ENCODE measurements at regions not wholly inside any gene's neighbourhood (a gene's known extent, or its start where the extent isn't known, plus 50 kb on each side); places are given as distances from the start of the nearest gene placed in this dataset.
"Not testable (repeated sequence)": the region's sequence is repeated elsewhere in the genome, so short reads cannot be mapped to it uniquely, and the experiment has no call there.

DNA sequence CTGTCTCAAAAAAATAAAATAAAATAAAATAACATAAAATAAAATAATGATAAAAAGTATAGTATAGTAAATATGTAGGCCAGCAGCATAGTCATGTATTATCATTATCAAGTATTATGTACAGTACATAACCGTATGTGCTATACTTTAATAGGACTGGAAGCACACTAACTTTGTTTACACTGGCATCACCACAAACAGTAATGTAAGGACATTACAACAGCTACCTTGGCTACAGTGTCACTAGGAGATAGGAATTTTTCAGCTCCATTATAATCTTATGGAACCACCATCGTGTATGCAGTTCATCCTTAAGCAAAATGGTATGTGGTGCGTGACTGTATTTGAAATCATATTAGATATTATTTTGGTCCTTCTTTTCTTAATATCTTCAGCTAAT is 1163.5 kb upstream of the LRRTM3 start:
- DNase-seq, result no peak

DNA sequence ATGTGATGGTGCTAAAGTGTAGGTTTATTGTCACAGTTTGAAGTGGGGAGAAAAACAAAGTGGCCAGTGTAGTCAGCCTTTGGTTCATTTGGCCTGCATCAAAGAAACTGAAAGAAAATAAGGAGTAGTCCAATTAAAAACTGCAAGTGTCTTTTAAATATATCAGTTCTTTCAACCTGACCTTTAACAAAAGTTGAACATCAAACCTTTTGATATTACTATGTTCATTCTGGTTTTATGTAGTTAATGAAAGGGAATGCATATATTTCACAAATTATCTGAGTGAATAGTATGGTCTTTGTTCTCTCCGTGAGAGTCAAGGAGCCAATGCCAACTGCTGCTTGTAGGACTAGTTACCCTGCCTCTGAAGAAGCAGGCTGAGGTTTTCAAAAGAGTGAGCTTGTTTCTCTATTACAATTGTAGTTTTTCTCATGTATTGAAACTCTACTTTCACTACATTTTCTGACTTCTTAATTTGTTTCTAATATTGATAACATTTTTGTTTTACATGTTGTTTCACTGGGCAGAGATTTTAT is 1160.8 kb upstream of the LRRTM3 start:
- DNase-seq, result no peak

DNA sequence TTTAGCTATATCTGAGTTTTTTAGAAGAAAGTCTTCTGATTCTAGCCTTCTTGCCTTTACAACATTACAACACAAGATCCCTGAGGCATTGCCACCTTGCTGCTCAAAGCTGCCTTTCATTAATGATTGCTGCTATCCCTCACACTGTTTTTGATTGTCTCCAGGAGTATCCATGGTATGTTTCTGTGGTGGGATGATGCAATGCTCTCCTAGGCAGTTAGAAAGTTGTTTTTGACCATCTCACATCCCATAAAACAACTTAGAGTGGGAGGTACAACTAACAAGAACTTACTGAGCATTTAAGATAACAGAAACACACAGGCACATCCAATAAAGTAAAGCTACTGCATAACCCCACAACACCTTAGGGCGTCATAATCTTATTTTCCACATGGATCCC is 1156.0 kb upstream of the LRRTM3 start:
- DNase-seq, result no peak

DNA sequence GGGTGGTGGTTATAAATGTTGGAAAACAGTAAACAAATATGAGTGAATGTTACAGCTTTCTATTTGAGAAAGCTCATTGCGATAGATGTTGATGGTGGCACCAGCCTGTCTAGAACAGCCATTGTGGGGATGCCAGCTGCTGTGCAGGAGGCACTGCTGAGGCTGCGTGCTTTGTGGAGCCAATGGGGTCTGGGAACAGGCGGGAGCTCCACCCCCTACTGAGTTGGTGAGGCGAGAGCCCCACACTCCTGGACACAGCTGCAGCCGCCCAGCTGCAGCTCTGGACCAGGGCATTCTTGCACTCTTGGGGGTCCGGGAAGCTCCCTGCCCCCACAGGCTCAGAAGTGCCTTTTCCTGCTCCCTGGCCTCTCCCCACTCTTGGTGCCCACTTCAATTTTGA is 1147.1 kb upstream of the LRRTM3 start:
- DNase-seq, result no peak

DNA sequence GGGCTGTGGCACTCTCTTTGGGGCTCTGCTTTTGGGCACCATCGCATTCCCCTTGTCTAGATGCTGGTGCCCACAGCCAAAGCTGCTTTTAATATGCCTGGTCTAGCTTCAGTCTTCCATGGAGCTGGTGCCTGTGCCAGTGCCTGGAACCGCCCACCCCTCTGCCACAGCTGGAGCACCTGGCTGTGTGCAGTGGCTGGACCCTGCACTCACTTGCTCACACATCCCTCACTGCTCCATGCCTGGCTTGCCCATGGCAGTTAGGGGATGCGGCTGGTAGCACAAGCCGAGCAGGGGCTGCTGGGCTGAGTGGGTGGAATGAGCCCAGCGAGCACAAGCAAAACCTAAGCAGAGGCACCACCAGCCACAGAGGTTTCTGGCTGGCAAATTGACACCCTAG is 1145.9 kb upstream of the LRRTM3 start:
- no peak for DNase-seq

DNA sequence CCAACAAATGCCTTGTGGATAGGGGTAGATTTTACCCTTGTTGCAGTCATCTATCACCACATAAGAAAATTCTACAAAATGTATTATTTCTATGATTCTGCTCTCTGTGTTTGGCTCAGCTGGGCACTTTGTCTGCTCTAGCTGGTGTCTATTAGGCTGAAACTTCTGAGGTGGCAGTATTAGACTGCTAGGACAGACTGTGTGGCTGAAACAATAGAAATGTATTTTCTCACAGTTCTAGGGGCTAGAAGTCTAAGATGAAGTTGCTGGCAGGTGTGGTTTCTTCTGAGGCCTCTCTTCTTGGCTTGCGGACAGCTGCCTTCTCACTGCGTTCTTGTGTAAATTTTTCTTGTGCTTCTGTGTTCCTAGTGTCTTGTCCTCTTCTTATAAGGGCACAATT is 1139.6 kb upstream of the LRRTM3 start:
- no peak for DNase-seq

DNA sequence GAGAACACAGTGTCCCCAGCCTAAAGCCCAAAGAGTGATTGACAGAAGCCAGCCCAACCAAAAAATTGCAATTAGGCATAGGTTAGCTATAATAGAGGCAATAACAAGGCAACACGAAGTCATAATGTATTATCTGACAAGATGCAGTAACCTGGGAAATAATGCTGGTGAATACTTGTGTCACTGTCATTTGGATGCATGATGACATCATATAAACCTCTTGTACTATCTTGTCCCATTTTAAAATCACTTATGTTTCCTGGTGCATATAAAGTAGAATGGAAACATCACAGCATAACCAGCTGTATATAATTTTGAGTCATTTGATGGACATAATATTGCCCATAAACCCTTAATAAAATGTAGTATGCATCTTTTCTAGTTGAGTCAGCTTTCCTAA is 1138.3 kb upstream of the LRRTM3 start:
- no peak for DNase-seq

DNA sequence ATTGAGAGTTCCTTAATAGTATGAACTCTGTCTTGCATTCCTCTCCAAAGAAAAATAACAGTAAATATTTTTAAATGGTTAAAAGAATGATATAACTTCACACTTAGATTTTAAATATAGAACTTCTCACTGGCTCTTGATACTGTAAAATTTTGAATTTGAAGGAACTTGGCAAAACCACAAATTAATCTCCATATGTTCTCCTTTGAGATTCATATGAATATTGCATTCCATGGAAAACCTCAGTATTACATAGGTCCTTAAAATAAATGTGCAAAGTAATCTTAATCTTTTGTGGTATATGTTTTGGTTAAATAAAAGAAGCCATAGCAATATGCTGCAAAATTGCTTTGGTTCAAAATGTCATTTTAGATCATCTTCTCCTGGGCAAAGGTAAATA is 1137.6 kb upstream of the LRRTM3 start:
- DNase-seq, result no peak

DNA sequence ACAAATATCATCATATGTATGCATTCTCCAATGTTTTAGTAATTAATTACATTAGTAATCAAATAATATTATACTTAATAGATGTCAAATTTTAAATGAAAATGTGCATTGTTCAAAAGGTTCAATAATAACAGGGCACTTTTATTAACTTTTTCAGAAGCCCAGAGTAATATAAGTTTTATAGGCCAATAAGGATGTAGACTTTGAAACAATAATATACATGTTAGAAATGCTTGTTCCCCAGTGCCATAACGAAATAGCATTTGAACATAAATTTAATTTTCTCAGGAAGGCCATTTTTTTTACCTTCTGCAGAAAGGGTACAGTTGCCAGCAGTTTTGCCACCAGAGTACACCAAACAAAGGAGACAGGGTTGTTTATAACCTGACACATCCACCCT is 1133.9 kb upstream of the LRRTM3 start:
- DNase-seq, result no peak

DNA sequence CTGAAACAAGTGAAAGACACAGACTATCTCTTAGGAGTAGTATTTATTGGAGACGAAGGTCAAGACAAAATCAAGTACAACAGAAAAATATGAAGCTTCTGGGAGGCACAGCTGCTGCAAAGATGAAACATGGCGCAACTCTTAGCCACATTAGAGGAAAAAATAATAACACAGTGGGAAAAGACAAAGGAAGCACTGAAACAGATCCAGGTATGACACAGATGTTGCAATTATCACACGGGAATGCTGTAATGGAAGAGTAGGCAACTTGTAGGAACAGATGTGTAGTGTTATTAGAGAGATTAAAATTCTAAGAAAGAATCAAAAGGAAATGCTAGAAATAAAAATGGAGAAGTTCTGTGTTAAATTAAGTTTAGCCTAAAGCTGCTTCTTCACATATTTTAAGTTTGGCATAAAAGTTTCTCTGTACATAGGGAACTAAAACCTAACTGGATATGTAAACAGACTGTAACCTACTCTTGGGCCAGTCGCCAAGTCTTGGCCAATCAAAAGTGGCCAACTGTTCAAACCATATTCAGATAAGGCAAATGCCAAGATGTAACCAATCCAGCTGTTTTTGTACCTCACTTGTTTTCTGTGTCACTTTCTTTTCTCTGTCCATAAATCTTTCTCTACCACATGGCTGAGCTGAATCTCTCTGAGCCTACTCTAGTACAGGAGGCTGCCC is 1132.0 kb upstream of the LRRTM3 start:
- no peak for DNase-seq

DNA sequence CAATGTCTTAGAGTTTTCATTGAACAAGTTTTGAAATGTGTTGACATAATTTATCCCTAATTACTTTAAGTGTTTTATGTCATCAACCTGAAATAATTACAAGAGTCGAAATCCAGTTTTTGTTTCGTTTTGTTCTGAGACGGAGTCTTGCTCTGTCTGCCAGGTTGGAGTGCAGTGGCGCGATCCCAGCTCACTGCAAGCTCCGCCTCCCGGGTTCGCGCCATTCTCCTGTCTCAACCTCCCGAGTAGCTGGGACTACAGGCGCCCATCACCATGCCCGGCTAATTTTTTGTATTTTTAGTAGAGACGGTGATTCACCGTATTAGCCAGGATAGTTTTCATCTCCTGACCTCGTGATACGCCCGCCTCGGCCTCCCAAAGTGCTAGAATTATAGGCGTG is 1131.0 kb upstream of the LRRTM3 start:
- not testable (repeated sequence) for DNase-seq

DNA sequence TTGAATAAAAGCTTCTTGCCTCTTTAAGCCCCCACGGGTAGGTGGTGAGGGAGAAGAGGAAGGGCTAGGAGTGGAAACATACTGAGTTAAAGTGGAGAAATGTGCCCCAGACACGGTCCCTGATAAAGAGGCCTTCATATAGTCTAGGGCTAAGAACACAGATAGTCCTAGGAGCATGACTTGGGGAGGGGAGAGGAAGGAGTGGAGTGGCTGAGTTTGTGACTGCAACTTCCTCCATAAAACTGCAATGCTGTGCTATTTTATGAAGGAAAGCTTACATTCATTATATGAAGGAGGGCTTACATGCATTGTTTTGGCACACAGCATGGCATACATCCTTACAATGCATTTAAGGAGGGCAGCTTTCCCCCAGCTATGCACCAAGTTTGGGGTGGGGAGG is 1129.4 kb upstream of the LRRTM3 start:
- no peak for DNase-seq

DNA sequence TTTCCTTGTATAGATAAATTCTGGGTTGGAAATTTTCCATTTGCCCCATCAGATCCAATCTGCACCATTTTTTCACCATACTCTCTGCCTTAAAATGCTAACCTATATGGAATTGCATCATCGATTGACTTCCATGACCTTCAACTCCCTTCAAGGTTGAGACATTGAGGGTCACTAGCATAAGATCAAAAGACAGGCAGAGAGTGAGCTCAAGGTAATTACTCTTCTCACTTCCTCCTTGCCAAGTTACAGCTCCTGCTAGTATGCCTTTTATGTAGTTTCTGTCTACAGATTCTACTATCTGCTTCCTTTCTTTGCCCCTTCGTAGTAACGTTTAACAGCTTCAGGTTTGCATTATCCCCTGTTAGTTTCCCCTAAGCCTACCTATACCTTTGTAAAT is 1127.7 kb upstream of the LRRTM3 start:
- DNase-seq, result no peak

DNA sequence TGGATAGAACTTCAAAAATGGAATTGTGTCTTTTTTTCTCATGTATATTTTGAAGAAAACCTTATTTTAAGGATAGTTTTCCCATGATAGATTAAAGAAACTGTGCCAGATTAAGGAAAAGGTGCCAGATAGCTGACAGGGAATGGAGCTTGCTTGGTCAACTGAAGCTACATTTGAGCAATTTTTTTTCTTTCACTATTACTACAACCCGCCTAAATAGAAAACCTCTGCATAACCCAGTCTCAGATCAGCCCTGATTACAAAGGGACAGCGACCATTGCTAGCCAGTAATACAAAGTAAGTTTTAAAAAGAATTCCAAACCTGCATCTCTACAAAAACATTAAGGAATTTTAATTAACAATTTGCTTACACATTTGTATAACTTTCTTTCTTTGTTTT is 1123.4 kb upstream of the LRRTM3 start:
- no peak for DNase-seq

DNA sequence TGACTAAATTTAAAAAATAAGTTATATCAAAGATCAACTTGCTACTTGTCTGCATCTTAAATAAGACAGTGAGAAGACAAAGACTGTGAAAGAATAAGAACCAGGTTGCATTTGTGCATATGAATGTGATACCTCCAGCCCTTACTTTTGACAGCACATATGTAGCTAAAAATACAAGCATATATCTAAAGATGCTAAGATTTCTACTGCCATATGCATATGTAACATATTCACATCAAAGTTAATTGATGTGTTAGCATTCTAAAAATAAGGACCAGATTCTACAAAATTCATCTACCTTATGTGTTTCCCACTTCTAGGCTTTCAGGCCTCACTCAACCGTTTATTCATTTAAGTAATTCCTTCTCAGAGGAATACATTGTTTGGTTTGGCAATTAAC is 1120.3 kb upstream of the LRRTM3 start:
- no peak for DNase-seq

DNA sequence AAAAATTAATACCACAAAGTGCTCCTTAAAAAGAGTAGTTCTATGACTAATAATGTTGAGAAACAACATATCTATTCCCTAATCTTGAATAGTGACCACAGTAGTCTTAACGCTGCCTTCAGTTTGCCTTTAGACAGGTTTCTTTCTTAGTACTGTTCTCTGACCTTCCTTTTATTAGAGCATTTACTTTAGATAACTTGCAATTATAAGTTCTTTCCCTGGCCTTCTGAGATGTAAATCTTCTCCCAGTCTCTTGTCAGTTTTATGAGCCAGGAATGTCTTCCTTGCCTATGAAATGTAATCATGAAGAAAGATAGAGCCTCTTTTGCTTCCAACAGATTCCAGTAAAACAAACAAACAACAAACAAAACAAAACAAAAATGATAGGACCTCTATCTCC is 1119.8 kb upstream of the LRRTM3 start:
- no peak for DNase-seq

DNA sequence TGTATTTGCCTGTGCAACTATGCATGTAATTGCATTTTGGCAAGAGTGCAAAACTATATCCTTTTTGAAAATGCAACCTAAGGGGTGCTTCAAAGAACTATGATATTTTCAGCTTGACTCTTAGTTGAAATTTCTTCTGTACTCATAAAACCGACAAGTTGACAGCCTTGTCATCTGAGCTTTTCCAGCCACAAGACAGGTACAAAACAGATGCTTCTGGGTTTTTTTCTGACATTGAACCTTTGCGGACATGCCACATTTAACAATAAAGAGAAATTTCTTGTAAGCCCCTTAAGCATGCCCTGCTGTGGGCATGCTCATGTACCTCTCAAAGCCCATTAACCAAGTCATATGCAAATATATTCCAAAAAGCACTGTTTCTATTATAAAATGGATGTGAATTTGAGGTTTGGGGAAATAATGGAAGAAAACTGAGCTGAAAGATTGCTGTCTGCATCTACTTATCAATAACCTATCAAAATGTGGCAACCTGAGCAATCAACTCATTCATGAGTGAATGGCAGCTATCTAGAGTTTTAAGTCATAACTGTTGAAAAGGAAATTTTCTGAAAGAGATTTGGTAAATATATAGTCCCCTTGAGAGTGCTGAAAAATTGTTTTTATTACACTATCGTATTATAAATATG is 1117.0 kb upstream of the LRRTM3 start:
- DNase-seq, result no peak

DNA sequence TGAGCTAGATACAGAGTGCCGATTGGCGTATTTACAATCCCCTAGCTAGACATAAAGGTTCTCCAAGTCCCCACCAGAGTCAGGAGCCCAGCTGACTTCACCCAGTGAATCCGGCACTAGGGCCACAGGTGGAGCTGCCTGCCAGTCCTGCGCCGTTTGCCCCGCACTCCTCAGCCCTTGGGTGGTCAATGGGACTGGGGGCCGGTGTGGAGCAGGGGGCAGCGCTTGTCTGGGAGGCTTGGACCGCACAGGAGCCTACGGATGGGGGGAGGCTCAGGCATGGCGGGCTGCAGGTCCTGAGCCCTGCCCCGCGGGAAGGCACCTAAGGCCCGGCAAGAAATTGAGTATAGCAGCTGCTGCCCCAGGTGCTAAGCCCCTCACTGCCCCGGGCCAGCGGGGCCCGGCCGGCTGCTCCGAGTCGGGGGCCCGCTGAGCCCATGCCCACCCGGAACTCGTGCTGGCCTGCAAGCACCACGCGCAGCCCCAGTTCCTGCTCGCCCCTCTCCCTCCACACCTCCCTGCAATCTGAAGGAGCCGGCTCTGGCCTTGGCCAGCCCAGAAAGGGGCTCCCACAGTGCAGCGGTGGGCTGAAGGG is 1113.8 kb upstream of the LRRTM3 start:
- no peak for DNase-seq

DNA sequence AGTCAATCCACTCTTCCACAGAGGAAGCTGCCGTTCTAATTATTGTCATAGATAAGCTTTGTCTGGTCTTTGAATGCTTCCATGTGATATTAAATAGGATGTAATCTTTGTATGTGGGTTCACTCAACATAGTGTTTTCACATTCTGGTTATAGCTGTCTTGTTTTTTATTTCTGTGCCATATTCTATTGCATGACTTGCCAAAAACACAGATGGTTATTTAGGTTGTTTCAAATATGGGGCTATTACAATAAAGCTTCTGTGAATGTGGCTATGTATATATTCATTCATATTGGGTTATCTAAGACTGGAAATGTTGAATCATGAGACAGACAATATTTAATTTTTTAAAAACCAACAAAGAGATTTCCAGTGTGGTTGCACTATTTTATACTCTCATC is 1109.3 kb upstream of the LRRTM3 start:
- DNase-seq, result no peak

DNA sequence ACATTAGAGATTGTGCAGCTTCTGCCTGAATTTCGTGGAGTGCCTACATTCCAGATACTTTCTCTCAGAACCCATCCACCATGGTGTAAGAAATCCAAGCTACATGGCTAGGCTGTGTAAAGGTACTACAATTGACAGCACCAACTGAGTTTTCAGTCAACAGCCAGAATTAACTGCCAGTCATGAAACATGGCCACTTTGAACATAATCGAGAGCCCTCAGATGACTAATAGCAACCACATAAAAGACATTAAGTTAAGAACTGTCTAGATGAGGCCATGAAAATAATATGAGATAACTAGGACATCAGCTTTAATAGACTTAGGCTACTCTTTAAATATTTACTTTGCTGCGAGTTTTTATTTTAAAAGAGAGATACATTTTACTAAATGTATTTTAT is 1106.8 kb upstream of the LRRTM3 start:
- no peak for DNase-seq

DNA sequence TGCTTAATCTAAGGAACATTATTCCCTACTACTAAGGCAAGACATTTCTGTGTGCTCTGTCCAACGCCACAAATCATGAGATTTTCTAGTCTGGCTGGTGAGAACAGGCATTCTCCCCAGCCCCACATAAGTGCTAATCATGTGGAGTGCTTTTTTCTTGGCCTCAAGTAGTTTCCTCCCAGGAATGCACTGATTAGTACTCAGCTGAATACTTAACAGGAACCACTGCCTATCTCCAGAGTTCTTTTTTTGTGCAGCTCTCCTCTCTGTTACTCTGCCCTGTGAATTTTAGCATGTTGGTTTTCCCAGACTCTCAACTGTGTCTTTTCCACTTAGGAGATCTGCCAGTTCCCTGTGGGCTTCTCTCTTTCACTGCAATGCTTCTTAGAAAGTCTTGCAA is 1098.5 kb upstream of the LRRTM3 start:
- DNase-seq, result no peak

DNA sequence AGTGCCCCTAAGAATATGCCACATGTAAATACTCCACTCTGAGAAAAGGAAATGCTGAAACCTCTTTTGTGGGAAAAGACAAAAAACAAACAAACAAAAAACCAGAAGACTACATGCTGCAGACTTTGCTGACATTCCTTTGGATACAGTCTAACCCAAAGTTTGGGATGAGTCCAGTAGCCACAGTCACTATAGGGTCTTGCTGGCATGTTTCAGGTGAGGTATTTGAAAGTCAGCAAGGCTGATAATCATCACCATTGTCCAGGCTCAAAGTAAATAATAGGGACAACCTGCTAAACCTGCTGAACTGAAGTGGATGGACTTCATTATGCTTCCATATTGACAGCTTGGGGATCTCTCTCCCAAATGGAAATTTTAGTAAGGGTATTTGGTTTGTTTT is 1087.0 kb upstream of the LRRTM3 start:
- no peak for DNase-seq

DNA sequence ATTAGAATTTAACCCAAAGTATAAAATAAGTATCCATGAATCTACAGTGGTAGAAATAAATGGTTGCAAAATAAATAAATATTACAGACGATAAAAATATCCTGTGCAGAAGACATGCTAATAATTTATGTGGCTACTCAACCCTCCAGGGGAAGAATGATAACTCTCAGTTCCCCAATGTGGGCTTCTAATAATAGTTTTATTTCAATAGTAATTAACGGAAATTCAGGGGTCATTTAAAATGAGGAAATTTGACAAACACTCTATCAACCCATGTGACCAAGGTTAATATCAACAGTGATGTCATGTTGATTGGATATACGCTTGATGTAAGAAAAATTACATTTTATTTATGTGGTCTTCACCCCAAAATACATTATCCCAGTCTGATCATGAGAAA is 1082.6 kb upstream of the LRRTM3 start:
- no peak for DNase-seq

DNA sequence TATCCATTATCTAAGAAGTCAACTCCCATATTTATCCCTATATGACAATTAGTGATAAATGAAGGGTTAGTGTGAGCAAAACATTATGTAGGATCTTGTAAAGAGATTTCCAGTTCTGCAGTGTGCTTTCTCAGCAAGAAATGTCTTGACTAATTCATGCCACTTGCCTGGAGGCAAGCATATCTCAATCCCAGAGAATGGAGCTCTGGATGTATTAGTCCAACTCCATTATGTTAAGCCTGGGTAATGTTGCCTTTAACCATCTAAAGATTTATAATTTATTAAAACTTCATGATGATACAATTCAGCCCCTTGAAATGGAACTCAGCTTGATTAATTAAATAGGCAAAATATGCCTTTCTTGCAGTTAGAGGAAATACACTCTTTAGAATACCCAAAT is 1079.9 kb upstream of the LRRTM3 start:
- no peak for DNase-seq

DNA sequence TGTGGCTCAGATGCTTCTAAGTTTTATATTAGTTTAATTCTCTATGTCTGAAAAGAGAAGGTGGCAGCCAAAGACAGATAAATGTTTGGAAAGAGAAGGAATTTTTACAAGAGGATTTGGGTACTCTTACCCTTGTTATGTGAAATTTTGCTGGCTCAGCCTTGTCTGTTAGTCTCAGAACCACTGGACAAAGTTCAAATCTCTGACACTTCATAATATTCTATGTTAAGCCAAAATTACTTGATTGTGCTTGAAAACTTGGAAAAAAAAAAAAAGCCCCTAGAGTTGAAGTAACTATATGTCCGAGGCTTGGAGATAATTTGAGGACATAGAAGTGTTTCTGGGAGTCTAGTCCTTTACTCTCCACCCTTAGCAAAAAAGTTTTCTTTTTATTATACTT is 1079.3 kb upstream of the LRRTM3 start:
- DNase-seq, result no peak

Data from Kasumi-1 (cell line).